ENCODE measurements at regions not wholly inside any gene's neighbourhood (a gene's known extent, or its start where the extent isn't known, plus 50 kb on each side); places are given as distances from the start of the nearest gene placed in this dataset.
A peak's percentile ranks its signal among the peaks of the same experiment; 100 is the strongest.

- no peak overlapping the region for H3K4me3 ChIP-seq (ENCODE audit: low read length)
- no CpG with 5 or more reads among the region's 2 CpGs for WGBS (ENCODE audit: insufficient coverage, low lambda C conversion rate)
- H3K4me1 ChIP-seq (ENCODE audit: control insufficient read depth, insufficient read depth, low read length), result no peaks in the 10 kb centered on the region
- DNase-seq, result no peak
- no peaks in the 10 kb centered on the region for H3K27me3 ChIP-seq (ENCODE audit: control insufficient read depth, insufficient read depth, low read length)
- H3K27ac ChIP-seq (ENCODE audit: low read length), result no peak overlapping the region
- H3K9me3 ChIP-seq (ENCODE audit: control insufficient read depth, low read depth, low read length), result no peaks in the 10 kb centered on the region
- H3K36me3 ChIP-seq (ENCODE audit: control insufficient read depth, insufficient read depth, low read length), result no peaks in the 10 kb centered on the region
Measured at GRCh38 chr4:134320048-134320447, 118.5 kb upstream of the PABPC4L start.

- H3K4me3 ChIP-seq (ENCODE audit: low read length), result no peak overlapping the region
- no peaks in the 10 kb centered on the region for H3K9me3 ChIP-seq (ENCODE audit: control insufficient read depth, low read depth, low read length)
- H3K27me3 ChIP-seq (ENCODE audit: control insufficient read depth, insufficient read depth, low read length), result no peaks in the 10 kb centered on the region
- H3K36me3 ChIP-seq (ENCODE audit: control insufficient read depth, insufficient read depth, low read length), result no peaks in the 10 kb centered on the region
- 83% methylated on average over 2 of the region's 2 CpGs for WGBS (ENCODE audit: insufficient coverage, low lambda C conversion rate)
- H3K27ac ChIP-seq (ENCODE audit: low read length), result no peak overlapping the region
- DNase-seq, result no peak
- H3K4me1 ChIP-seq (ENCODE audit: control insufficient read depth, insufficient read depth, low read length), result no peaks in the 10 kb centered on the region
Measured at GRCh38 chr4:134313591-134313990, 112.0 kb upstream of the PABPC4L start.

GRCh38 chr4:134309715-134310114, 108.1 kb upstream of the PABPC4L start:
- Histone ChIP-seq H3K4me3 (ENCODE audit: low read length) (no peak overlapping the region), H3K4me1 (ENCODE audit: control insufficient read depth, insufficient read depth, low read length) (no peaks in the 10 kb centered on the region), H3K36me3 (ENCODE audit: control insufficient read depth, insufficient read depth, low read length) (no peaks in the 10 kb centered on the region), H3K9me3 (ENCODE audit: control insufficient read depth, low read depth, low read length) (no peaks in the 10 kb centered on the region), H3K27ac (ENCODE audit: low read length) (no peak overlapping the region), H3K27me3 (ENCODE audit: control insufficient read depth, insufficient read depth, low read length) (no peaks in the 10 kb centered on the region)
- DNase-seq, result peak; percentile 19 to 64
- WGBS (ENCODE audit: insufficient coverage, low lambda C conversion rate), result no CpG with 5 or more reads among the region's 2 CpGs

- DNase-seq, result no peak
- H3K4me1 ChIP-seq (ENCODE audit: control insufficient read depth, insufficient read depth, low read length), result no peaks in the 10 kb centered on the region
- no peak overlapping the region for H3K4me3 ChIP-seq (ENCODE audit: low read length)
- no peaks in the 10 kb centered on the region for H3K36me3 ChIP-seq (ENCODE audit: control insufficient read depth, insufficient read depth, low read length)
- H3K27me3 ChIP-seq (ENCODE audit: control insufficient read depth, insufficient read depth, low read length), result no peaks in the 10 kb centered on the region
- no peaks in the 10 kb centered on the region for H3K9me3 ChIP-seq (ENCODE audit: control insufficient read depth, low read depth, low read length)
- no peak overlapping the region for H3K27ac ChIP-seq (ENCODE audit: low read length)
Measured at GRCh38 chr4:134308910-134309309, 107.3 kb upstream of the PABPC4L start.

- Histone ChIP-seq H3K9me3 (ENCODE audit: control insufficient read depth, low read depth, low read length) (no peaks in the 10 kb centered on the region), H3K27me3 (ENCODE audit: control insufficient read depth, insufficient read depth, low read length) (no peaks in the 10 kb centered on the region), H3K4me3 (ENCODE audit: low read length) (no peak overlapping the region), H3K36me3 (ENCODE audit: control insufficient read depth, insufficient read depth, low read length) (no peaks in the 10 kb centered on the region), H3K4me1 (ENCODE audit: control insufficient read depth, insufficient read depth, low read length) (no peaks in the 10 kb centered on the region), H3K27ac (ENCODE audit: low read length) (peak overlapping the region; percentile 58)
- no peak for DNase-seq
Measured at GRCh38 chr4:134298313-134298712, 96.7 kb upstream of the PABPC4L start.

- Histone ChIP-seq H3K27ac (ENCODE audit: low read length) (peak overlapping the region; percentile 58), H3K36me3 (ENCODE audit: control insufficient read depth, insufficient read depth, low read length) (no peaks in the 10 kb centered on the region), H3K27me3 (ENCODE audit: control insufficient read depth, insufficient read depth, low read length) (no peaks in the 10 kb centered on the region), H3K4me1 (ENCODE audit: control insufficient read depth, insufficient read depth, low read length) (no peaks in the 10 kb centered on the region), H3K9me3 (ENCODE audit: control insufficient read depth, low read depth, low read length) (no peaks in the 10 kb centered on the region), H3K4me3 (ENCODE audit: low read length) (no peak overlapping the region)
- peak; percentile 48 to 78 for DNase-seq
Measured at GRCh38 chr4:134297765-134298164, 96.2 kb upstream of the PABPC4L start.

GRCh38 chr4:134282680-134283079, 81.1 kb upstream of the PABPC4L start:
- no peak overlapping the region for H3K4me3 ChIP-seq (ENCODE audit: low read length)
- WGBS (ENCODE audit: insufficient coverage, low lambda C conversion rate), result 100% methylated on average over 2 of the region's 2 CpGs
- H3K36me3 ChIP-seq (ENCODE audit: control insufficient read depth, insufficient read depth, low read length), result no peaks in the 10 kb centered on the region
- H3K4me1 ChIP-seq (ENCODE audit: control insufficient read depth, insufficient read depth, low read length), result no peaks in the 10 kb centered on the region
- H3K27me3 ChIP-seq (ENCODE audit: control insufficient read depth, insufficient read depth, low read length), result no peaks in the 10 kb centered on the region
- no peaks in the 10 kb centered on the region for H3K9me3 ChIP-seq (ENCODE audit: control insufficient read depth, low read depth, low read length)
- no peak for DNase-seq
- no peak overlapping the region for H3K27ac ChIP-seq (ENCODE audit: low read length)

GRCh38 chr4:134278675-134279074, 77.1 kb upstream of the PABPC4L start:
- H3K27me3 ChIP-seq (ENCODE audit: control insufficient read depth, insufficient read depth, low read length), result no peaks in the 10 kb centered on the region
- WGBS (ENCODE audit: insufficient coverage, low lambda C conversion rate), result 78% methylated on average over 1 of the region's 1 CpG
- no peak overlapping the region for H3K27ac ChIP-seq (ENCODE audit: low read length)
- no peaks in the 10 kb centered on the region for H3K4me1 ChIP-seq (ENCODE audit: control insufficient read depth, insufficient read depth, low read length)
- no peak for DNase-seq
- H3K4me3 ChIP-seq (ENCODE audit: low read length), result no peak overlapping the region
- H3K36me3 ChIP-seq (ENCODE audit: control insufficient read depth, insufficient read depth, low read length), result no peaks in the 10 kb centered on the region
- no peaks in the 10 kb centered on the region for H3K9me3 ChIP-seq (ENCODE audit: control insufficient read depth, low read depth, low read length)

- Histone ChIP-seq H3K36me3 (ENCODE audit: control insufficient read depth, insufficient read depth, low read length) (no peaks in the 10 kb centered on the region), H3K4me1 (ENCODE audit: control insufficient read depth, insufficient read depth, low read length) (no peaks in the 10 kb centered on the region), H3K4me3 (ENCODE audit: low read length) (no peak overlapping the region), H3K9me3 (ENCODE audit: control insufficient read depth, low read depth, low read length) (no peaks in the 10 kb centered on the region), H3K27ac (ENCODE audit: low read length) (no peak overlapping the region), H3K27me3 (ENCODE audit: control insufficient read depth, insufficient read depth, low read length) (no peaks in the 10 kb centered on the region)
- 100% methylated on average over 1 of the region's 2 CpGs for whole genome bisulfite sequencing (ENCODE audit: insufficient coverage, low lambda C conversion rate)
- no peak for DNase-seq
Measured at GRCh38 chr4:134276476-134276875, 74.9 kb upstream of the PABPC4L start.

- no peak for DNase-seq
- 100% methylated on average over 1 of the region's 1 CpG for WGBS (ENCODE audit: insufficient coverage, low lambda C conversion rate)
- no peak overlapping the region for H3K4me3 ChIP-seq (ENCODE audit: low read length)
- H3K9me3 ChIP-seq (ENCODE audit: control insufficient read depth, low read depth, low read length), result no peaks in the 10 kb centered on the region
- no peaks in the 10 kb centered on the region for H3K27me3 ChIP-seq (ENCODE audit: control insufficient read depth, insufficient read depth, low read length)
- H3K4me1 ChIP-seq (ENCODE audit: control insufficient read depth, insufficient read depth, low read length), result no peaks in the 10 kb centered on the region
- no peaks in the 10 kb centered on the region for H3K36me3 ChIP-seq (ENCODE audit: control insufficient read depth, insufficient read depth, low read length)
- H3K27ac ChIP-seq (ENCODE audit: low read length), result no peak overlapping the region
Measured at GRCh38 chr4:134260126-134260525, 58.5 kb upstream of the PABPC4L start.

Data from large intestine (tissue), 3 donors.